AG10803 (cell line): ENCODE measurements at regions not wholly inside any gene's neighbourhood (a gene's known extent, or its start where the extent isn't known, plus 50 kb on each side); places are given as distances from the start of the nearest gene placed in this dataset.

ENCODE experiments used
- DNase-seq: peaks from one replicate; pipeline ENCODE4 v3.0.0; 2010; ENCODE audit warnings: low read depth
- H3K4me3 ChIP-seq: 2 replicates; pipeline ENCODE4 v1.5.1; 2011; ENCODE audit warnings: mild to moderate bottlenecking, low read length, control low read depth
- TF ChIP-seq, protein P1 (sequence below): conservative IDR thresholded peaks from 2 replicates; pipeline ENCODE4 v1.5.1; 2011; ENCODE audit warnings: mild to moderate bottlenecking, low read length, control low read depth, inconsistent platforms

DNA sequence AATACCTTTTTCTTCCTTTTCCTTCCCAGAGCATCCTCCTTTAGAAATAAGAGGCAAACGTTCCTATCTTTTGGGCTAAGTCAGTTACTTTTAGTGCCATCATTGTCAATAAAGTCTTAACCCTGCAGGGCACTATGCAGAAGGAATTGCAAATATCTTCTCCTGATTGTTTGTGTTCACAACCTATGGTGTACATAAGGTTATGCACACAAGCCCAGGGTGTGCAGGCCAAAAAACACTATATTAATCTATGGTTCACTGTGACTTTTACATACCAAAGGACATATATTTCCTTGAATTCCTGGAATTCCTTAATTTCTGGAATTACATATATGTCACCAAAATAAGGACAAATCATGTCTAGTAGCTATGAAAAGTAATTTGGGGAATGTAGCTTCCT is 493.5 kb downstream of the MTRR start:
- TF ChIP-seq, protein P1, sequence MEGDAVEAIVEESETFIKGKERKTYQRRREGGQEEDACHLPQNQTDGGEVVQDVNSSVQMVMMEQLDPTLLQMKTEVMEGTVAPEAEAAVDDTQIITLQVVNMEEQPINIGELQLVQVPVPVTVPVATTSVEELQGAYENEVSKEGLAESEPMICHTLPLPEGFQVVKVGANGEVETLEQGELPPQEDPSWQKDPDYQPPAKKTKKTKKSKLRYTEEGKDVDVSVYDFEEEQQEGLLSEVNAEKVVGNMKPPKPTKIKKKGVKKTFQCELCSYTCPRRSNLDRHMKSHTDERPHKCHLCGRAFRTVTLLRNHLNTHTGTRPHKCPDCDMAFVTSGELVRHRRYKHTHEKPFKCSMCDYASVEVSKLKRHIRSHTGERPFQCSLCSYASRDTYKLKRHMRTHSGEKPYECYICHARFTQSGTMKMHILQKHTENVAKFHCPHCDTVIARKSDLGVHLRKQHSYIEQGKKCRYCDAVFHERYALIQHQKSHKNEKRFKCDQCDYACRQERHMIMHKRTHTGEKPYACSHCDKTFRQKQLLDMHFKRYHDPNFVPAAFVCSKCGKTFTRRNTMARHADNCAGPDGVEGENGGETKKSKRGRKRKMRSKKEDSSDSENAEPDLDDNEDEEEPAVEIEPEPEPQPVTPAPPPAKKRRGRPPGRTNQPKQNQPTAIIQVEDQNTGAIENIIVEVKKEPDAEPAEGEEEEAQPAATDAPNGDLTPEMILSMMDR: no peak
- no peak for DNase-seq
- no peak overlapping the region for H3K4me3 ChIP-seq

DNA sequence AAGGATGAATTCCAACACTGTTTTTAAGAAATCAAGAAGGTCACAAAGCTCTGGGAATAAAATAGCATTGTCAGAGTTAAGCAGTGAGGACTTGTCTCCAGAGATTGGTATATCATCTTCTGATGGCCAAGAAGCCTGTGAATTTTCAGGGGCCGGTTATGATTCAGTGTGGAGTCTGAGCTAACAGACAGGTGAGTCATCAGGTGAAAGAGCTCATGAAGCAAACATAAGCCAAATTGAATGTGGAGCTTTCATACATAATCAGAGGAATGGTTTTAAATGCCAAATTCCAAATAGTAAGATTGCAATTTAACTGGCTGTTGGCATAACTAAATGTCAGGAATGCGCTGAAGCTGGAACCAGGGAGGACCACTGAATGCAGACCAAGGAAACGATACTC is 494.2 kb downstream of the MTRR start:
- no peak overlapping the region for H3K4me3 ChIP-seq
- TF ChIP-seq, protein P1: no peak
- no peak for DNase-seq

DNA sequence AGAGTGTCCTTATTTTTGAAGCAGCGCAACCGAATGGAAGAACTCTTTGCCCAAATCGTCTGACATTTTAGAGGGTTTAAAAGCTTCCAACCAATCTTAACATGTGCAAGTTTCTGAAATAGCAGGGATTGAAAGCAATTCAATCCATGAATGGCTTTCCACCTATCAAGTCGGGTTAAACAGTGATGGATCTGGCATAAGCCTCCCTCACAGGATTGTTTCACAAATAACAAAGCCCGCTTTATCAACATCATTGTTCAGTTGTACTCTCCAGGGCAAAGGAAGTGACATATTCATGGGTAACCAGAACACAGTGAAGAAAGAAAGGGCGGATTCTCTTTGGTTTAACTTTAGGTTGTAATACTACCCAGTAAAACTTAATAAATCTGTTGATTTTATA is 497.3 kb downstream of the MTRR start:
- no peak for DNase-seq
- TF ChIP-seq, protein P1: no peak

DNA sequence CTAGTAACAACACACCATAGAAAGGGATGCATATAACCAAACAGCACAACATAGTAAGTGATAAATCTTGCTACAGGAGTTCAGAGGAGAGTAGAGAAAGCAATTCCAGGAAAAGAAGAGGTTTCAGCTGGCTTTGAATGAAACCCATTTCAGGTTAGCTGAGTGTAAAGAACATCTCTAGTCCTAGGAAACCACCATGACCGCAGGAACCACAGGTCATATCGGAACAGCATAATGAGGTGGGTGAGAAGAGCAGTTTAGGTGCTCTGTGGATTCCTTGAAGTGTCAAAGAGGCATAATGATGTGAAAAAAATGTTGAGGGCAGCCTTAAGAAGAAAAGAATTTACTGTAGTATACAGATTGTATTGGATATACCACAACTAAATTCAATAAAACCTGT is 507.5 kb downstream of the MTRR start:
- no peak for DNase-seq
- no peak overlapping the region for H3K4me3 ChIP-seq
- TF ChIP-seq, protein P1: no peak

More for the DNA sequence above, 497.3 kb downstream of the MTRR start:
- H3K4me3 ChIP-seq: no peak overlapping the region

DNA sequence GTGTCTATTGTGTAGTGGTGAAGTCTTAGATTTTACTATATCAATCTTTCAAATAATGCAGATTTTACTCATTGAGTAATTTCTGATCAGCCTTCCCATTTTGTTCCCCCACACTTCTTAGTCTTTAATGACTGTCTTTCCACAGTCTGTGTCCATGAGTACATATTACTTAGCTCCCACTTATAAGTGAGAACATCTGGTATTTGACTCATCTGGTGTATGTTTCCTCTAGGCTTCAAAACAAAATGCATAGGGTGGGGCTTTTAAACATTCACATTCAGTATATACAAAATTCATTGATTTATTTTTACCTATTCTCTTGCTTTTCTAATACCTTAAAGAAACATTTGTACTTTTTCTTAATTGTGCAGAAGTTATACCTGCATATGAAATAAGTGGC is 513.0 kb downstream of the MTRR start:
- no peak for DNase-seq
- TF ChIP-seq, protein P1: no peak
- H3K4me3 ChIP-seq: no peak overlapping the region

DNA sequence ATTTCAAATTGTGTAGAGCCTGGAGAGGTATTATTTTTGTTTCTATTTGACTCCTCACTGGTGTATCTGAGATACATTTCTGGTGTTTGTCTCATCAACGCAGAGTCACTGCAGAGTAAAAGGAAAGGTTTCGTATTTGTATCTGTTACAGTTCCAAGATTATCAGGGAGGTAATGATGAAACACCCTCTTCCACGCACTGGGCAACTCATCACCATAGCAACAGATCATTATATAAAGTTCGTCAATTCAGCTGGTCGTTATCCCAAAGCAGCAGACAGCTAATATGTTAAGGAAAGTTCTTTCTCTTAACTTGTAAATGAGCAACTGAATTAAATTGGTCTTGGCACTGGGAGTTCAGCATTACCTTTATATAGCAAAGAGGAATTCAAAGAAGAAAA is 513.5 kb downstream of the MTRR start:
- TF ChIP-seq, protein P1: no peak
- no peak overlapping the region for H3K4me3 ChIP-seq
- DNase-seq: no peak

DNA sequence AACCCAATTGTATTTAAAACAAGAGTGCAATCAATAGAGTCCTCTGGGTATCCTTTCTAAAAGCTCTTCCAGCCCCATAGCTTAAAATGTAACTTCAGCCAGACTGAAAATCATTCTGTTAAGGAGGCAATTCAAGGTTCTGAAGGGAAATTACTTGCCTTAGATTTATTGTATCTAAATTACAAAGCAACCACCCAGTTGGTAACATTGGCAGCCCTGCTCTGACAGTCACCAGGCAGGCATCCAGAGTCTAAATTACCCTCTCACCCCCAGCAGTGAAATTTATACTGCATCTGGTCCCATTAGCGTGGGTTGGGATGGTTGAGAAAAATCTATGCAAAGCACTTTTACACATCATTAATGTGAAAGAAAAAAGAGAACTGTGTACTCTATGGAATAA is 514.7 kb downstream of the MTRR start:
- no peak for DNase-seq
- no peak overlapping the region for H3K4me3 ChIP-seq
- TF ChIP-seq, protein P1: no peak
